GM20000 (cell line): ENCODE measurements at regions not wholly inside any gene's neighbourhood (a gene's known extent, or its start where the extent isn't known, plus 50 kb on each side); places are given as distances from the start of the nearest gene placed in this dataset.

Source experiments
- DNase-seq: peaks from one replicate; pipeline ENCODE4 v3.0.0; 2012; ENCODE audit warnings: low spot score
- CTCF ChIP-seq: IDR thresholded peaks from 2 replicates; pipeline ENCODE4 v1.5.1; 2012; ENCODE audit warnings: mild to moderate bottlenecking, control low read depth; ENCODE audit errors: extremely low read depth, missing control alignments

GRCh38 chr2:145112467-145112866, 592.5 kb upstream of the ZEB2 start:
- no peak for TF ChIP-seq CTCF
- no peak for DNase-seq

- no peak for TF ChIP-seq CTCF
- no peak for DNase-seq
Measured at GRCh38 chr2:145110668-145111356, 590.9 kb upstream of the ZEB2 start.

GRCh38 chr2:145108959-145109710, 589.2 kb upstream of the ZEB2 start:
- no peak for DNase-seq

GRCh38 chr2:145108361-145108778, 588.5 kb upstream of the ZEB2 start:
- no peak for DNase-seq
- no peak for TF ChIP-seq CTCF

More at GRCh38 chr2:145108959-145109710, 589.2 kb upstream of the ZEB2 start:
- TF ChIP-seq CTCF, result no peak

GRCh38 chr2:145106293-145106692, 586.4 kb upstream of the ZEB2 start:
- no peak for TF ChIP-seq CTCF
- no peak for DNase-seq

GRCh38 chr2:145102706-145103105, 582.8 kb upstream of the ZEB2 start:
- no peak for TF ChIP-seq CTCF
- DNase-seq, result no peak

- TF ChIP-seq CTCF, result no peak
- no peak for DNase-seq
Measured at GRCh38 chr2:145100301-145100700, 580.4 kb upstream of the ZEB2 start.
